DLD1 (cell line): ENCODE measurements at regions not wholly inside any gene's neighbourhood (a gene's known extent, or its start where the extent isn't known, plus 50 kb on each side); places are given as distances from the start of the nearest gene placed in this dataset.

ENCODE experiments used
- in situ Hi-C: cut with HindIII; loops from 2 replicates; pipeline ENCODE4 v1.10.0; 2017; ENCODE audit warnings: low sequenced_read_pairs

DNA sequence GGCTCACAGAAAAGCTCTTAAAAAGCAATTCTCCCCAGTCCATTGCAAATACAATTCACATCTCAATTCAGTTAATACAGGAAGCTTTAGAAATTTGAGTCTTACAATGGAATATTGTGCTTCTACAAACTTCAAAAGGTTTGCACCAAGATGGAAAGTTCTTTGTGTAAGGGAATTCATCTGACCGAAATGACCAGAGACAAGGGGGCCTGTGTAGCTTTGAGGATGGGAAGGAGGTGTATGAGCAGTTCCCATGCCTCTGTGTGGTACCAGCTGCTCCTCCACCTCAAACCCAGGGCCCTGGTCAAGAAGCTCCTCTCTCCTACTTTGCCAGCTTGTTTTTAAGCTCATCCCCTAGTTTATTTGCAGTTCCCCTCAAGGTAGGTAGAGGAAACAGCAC lies 312.8 kb upstream of the PKDCC start:
- in situ Hi-C loops, result no loop called here

DNA sequence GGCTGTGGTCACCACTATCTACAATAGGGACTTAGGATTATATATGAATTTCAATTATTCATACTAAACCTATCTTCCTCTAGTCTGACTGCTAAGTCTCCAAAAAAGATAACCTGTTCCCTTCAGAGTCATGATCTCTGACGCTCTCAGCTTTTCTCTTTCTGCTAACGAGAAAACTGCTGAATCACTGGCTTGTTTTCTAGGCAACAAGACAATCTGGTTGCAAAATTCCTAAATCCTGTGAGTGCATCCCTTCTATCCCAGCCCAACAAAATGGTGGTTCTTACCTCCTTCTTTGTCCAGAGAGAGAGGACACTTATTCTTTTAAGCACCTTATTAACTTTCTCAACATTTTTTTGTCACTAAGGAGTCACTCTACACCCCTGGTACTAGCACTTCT lies 312.3 kb upstream of the PKDCC start:
- in situ Hi-C loops, result no loop called here

DNA sequence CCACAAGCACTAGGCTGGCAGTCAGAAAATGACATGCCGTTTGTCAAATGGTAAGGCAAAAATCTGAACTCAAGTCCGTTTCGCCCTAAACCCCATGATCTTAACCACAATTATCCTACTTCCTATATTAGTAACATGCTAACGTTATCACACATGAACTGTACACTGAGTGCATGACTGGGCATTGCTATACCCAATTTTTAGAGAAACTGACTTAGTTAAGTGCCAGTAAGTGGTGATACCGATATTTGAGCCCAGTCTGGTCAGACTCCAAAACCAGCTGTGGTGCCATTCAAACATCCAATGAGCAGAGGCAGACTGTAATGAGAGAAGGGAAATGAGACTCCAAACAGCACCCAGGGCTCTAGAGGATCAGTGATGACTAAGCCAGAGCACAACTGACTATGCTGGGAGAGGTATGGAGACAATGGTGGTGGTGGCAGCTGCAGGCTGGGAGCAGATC lies 311.7 kb upstream of the PKDCC start:
- in situ Hi-C loops, result no loop called here

DNA sequence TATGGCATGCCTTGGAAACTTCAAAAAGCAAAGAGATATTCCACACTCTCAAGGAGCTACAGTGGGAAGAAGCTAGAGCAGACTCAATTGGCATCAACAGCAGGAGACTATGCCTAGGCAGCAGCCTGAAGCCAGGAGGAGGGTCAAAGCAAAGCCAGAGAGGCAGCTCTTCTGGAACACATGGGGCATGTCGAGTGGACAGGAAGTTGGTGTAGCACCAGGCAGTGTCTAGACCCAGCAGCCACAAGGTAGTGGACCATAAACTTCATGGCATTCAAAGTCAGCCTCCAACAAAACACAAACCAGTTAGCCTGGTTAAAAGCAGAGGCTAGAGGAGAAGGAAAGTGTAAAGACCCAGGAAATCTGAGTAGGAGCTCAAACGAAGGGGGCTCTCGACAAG lies 311.2 kb upstream of the PKDCC start:
- in situ Hi-C loops, result no loop called here

DNA sequence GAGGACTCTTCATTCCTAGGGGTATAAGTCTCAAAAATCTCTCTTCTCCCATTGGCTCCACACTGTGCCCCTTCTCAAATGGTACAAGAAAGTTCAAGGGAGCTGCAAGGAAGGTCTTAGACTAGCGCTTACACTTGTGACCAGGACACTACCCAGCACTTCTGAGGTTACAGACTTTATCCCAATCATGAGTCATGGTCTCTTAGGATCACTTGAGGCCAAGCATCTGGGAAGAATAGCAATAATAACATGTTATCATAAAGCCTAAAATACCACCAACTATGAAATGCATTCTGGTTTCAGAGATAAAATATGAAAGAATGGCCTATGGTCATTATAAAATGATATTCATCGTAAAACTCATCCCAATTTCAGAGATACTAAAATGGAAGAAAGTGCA lies 309.9 kb upstream of the PKDCC start:
- in situ Hi-C loops, result no loop called here

DNA sequence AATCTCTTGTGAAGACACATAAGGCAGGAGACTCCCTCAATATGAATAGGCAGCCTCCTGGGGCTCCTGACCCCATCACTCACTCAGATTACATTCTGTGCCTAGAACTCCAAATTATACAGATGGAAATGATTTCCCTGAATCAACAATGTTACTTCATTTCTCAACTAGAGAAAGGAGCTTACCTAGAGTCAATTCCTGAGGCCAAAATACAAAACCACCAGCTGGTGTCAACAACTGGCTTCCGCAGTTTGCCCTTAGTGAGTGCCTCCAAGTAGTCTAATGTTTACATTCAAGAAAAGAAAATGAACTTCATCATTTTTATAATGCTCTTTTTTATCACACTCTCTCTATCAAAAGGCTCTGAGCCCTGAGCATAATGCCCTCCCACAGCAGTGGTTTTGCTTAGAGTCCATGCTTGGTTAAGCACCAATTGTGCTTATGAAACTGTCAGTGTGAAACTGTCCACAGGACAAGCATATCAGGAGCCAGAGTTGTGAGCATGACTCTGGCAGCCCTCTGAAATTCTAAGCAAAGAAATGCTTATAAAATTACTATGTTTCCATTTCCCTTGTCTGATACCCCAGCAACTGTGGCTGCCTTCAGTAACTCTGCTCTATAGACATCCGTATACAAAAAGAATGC lies 305.7 kb upstream of the PKDCC start:
- in situ Hi-C loops, result no loop called here

DNA sequence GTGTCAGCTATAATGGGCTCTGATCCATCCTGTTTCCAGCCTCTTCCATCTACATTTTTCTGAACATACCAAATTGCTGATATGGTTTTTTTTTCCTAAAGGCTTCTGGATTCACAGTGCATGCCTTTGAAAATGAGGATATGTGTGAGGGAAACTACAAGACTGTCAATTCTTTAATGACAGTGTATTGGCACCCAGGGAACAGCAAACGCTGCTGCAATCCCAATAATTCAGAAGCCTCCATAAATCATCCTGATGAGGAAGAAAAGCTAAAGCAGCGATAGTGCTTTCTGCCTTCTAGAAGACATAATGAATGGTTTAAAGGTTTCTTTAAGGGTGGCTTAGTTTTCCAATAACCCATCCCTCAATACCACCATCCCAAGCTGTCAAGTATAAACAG lies 304.5 kb upstream of the PKDCC start:
- in situ Hi-C loops, result no loop called here

DNA sequence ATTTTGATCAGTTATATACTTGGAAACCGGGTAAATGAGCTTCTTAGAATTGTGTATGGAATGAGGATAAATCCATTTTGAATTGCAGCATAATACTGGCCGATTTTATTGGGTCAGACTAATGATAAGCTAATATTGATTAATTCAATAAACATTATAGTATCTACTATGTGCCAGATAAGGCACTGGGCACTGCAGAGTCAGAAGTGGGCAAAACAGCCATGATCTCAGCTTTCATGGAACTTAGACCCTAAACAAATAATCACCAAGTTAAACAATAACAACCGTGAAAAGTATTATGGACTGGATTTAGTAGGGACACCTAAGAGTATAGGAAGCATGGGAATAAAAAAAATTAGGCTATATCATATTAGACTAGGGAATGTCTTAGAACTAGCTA lies 297.0 kb upstream of the PKDCC start:
- in situ Hi-C loops, result no loop called here

DNA sequence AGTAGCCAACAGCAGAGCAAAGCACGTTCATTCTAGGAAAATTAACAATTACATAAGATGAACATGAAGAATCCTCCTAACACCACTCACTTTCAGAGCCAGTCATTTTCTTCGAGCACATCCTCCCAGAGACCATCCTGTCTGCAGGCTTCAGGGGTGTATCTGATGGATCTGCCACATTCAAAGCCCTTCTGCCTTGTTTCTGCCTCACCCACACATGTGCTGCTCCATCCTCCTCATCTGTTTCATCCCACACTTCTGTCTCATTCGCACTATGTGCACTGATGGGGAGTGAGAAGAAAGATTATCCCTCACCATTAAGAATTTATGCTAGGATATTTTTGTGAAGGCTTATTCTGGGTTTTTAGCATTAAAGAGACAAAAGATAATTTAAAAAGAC lies 287.9 kb upstream of the PKDCC start:
- in situ Hi-C loops, result no loop called here

DNA sequence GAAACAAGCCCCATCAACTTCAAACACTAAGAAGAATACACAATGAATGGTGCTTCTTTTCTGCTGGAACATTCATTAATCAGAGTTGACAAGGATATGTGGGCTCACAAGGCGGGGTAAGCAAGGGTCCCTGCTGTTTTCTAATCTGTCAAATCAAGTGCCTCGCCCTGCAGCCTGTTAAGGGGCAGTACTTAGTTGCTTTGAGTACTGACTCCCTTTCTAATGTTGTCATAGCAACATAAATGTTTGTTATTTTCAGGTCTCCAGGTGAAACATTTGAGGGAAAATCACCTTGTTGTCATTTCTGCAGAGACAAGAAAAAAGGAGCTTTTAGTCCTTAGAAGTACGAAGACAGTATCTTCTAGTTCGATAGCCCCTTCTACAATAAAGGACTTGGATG lies 284.7 kb upstream of the PKDCC start:
- in situ Hi-C loops, result no loop called here

DNA sequence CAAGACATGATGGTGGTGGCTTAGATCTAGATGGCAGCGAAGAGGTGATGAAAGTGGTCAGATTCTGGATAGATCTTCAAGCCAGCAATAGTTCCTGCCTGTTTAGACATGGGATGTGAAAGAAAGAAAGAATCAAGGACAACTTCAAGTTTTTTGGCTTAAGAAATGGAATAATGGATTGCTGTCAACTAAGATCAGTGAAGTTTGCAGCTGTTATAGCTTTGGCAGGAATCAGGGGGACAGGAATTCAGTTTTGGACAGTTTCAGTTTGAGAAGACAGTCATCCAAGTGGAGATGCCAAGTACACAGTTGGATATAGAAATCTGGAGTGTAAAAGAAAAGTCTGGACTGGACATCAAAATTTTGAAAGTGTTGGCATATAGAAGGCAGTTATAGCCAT lies 283.7 kb upstream of the PKDCC start:
- in situ Hi-C loops, result no loop called here

DNA sequence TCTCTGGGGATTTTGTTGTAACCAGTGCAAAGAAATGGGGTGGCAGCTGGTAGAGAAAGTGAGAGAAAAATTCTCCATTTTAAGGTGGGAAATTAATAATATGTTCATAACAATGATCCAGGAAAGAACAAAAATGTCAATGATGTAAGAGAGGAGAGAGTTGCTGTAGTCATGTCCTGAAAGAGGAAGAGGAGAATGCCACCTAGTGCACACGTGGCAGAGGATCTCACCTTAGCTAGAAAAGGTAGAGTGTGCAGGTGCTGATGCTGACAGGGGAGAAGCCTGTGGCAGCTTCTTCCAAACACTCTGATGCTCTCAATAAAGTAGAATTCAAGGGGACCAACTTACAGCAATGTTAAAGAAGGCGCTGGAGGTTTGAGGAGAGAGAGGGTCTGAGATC lies 282.9 kb upstream of the PKDCC start:
- in situ Hi-C loops, result no loop called here

DNA sequence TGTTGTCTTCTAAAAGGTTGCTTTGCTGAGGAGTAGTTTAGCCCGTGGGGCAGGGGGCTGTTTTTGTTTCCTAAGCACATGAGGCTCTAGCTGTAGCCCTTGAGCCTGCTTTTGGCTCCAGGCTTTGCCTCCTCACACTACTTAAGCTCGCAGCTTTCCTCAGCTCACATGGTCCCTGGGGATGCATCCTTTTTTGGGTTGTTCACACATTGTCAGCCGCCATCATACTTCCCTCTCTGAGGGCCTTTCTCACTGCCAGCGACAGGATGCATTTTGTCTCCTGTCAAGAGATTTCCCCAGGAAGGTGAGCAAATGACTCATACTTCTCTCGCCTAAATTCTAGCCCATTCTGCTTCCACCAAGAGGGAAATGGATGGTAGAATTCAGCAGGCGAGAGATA lies 279.5 kb upstream of the PKDCC start:
- in situ Hi-C loops, result no loop called here

DNA sequence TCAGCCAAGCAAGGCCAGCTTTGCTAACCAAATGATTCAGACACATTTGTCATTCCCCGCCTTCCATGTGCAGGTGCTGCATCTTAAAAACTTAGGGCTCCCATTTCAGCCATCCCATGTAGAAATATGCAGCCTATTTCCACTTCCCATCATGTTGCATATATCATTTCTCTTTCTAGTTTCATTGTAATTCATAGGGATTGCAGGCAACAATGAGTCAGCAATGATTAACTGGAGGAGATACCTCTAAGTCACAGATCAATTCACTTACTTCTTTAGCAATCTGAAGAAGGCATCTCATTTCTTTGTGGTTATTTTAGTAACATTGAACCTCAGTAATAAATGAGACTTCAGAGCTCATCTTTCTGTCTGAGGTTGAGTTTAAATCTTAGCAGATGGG lies 276.1 kb upstream of the PKDCC start:
- in situ Hi-C loops, result no loop called here

DNA sequence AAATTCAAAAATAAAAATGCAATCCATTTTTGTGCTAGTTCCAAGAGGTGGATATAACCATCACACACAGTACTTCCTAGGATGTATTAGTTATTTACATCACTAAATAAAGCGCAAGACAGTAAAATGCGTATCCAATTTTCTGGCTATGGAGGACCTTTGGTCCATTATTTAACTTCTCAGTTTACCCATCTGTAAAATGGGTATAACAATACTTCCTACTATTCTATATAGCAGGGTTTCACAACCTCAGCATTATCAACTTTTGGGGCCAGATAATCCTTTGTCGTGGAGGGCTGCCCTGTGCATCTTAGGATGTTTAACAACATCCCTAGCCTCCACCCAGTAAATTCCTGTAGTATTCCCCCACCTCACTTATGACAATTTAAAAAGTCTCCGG lies 275.1 kb upstream of the PKDCC start:
- in situ Hi-C loops, result no loop called here

DNA sequence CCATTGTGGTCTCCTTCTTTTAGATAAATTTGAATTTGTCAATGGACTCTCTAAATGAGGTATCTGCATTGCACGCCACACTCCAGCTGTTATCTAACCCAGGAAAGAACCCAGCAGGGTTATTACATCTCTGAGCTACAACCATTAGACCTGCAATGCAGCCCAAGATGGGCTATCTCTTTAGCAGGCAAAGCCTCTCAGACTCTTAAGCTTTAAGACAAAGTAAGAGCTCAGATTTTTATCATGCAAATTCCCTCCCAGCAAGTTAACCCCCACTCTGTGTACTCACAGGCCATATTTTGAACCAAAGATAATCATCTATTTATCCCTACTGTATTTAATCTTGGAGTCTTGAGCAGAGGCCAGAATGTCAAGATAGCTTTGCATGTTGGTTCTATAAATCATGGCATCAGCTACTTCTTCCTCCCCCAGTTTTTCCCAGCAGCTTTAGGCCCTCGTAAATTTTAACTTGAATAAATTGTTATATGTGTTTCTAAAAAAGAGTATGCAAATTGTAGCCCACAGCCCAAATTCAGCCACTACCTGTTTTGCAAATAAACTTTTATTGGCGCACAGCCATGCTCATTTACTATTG lies 273.7 kb upstream of the PKDCC start:
- in situ Hi-C loops, result no loop called here

DNA sequence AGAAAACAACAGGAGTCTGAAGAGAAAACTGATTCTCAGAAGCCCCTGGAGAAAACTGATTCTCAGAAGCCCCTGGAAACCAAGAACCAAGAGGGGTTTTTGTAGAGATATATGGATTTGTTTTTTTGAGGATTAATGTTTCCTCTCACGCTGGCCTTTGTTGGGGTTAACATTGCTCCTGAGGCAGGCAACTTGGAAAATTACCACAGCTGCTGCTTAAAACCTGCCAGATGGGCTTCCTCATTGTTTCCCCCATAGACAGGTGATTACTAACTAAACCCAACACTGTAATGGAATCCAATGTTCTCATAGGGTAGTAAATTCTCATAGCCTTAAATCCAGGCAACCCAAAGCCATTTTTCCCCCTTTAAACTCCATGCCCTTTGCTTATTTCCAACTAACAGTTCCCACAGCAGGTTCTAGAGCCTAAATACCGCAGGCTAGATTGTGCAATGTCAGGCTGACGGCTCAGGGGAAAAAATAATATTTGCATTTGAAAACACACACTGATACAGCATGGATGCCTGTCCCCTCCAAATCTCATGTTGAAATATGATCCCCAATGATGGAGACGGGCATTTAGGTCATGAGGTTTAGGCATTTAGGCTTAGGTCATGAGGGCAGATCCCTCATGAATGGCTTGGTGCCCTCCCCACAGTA lies 272.3 kb upstream of the PKDCC start:
- in situ Hi-C loops, result no loop called here

DNA sequence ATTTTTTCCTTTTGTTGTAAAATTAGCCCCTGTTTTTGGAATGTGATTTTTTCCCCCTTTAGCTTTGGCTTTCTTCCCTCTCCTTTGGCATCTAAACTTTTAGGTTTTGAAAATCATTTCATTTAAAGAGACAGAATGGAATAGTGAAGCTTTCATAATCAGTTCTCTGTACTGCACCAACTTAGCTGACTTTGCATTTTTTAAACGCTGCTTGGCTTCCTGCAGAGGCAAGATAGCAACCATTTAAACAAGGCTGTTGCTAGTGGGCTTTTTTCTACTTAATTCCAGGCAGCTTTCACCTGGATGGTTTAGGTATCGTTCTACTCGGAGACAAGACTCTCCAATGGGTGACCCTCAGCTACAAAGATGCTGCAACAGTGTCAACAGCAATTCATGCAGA lies 267.9 kb upstream of the PKDCC start:
- in situ Hi-C loops, result no loop called here

DNA sequence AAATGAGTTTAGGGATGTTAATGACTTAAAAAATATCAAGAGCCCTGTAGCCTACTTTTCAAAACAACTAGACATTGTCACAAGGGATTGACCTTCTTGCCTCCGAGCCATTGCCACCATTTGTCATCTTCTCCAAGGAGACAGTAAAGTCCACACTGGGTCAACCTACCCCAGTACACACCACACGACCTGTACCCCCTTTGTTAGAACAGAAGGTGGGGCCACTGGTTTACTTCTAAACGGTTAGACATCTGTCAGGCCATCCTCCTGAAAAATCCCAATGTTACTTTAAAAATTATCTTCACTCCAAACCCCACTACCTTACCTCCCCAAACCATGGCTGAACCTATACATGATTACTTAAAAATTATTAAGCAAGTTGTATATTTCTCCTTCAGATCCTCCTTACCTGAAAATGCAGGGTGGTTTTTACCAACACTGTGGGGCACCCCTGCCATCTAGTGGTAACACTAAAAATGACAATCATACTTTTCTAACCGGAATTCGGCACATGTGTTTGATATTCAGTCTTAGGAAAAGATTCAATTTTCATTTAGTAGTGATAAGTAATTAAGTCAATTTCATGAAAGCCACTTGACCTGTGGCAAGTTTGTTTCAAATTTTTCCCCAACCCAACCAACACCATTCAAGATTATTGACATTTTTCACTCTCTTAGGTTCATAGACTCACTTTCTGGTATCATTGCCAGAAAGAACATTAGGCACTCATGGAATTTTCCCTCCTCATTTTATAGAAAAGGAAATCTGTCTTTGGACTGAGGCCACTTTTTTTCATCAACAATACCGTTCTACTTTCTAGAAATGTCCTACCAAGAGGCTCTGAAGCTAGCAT lies 265.3 kb upstream of the PKDCC start:
- in situ Hi-C loops, result no loop called here

DNA sequence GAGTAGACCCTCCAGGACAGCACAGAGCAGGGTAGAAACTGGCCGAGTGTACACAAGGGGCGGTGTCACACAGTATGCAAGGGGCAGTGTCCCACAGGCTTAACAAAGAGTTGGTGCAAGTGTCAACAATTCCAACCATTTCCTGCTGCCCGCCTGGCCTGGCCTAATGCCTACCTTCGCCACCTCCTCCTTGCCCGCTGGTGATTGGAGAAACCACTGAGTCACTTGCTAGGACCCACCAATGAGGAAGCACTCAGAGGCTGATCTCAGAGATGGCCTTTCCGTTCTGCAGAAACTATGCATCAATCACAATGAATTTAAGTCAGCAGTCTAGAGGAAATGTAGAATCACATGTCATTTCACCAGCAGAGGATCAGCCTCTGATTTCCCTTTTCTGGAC lies 263.3 kb upstream of the PKDCC start:
- in situ Hi-C loops, result no loop called here

DNA sequence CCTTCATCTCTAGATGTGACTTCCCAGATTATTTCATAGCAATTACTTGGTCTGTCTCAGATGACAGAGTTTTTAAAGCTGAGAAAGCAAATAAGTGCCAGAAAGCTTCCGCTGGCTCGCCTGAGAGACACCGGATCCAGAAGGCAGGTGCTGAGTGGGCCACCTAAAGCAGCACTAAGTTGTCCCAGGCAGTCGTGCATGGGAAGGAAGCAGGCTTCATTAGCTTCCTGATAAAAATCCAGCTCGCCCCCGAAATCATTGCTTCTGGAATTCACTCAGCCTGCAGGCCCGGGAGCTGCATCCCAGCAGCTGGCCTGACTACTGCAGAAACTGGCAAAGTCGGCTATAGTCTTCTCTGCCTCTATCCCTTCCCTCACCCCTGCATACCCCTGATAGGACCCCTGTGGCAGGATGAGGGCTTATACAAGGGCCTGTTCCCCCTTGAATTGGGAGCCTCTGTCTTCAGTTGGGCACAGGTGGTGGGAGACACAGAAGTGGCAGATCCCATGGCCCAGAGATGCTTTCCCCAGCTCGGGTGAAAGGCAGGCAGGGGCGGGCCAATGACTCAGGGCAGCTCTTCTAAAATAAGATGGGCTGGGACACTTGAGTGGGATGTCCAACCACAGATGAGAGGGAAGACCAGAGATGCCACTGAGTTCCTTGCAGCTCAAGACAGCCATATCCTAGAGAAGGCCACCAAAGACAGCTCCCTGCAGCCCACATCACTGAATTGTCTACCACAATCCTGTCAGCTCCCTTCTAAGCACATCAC lies 262.4 kb upstream of the PKDCC start:
- in situ Hi-C loops, result no loop called here
